Transverse colon (tissue), 4 donors: ENCODE measurements at regions not wholly inside any gene's neighbourhood (a gene's known extent, or its start where the extent isn't known, plus 50 kb on each side); places are given as distances from the start of the nearest gene placed in this dataset.

Experiments used
- CTCF ChIP-seq, 5 experiments: fragments of 200-600 bp in 3 of 5; fragments of 450-650 bp in 2 of 5; sonication (generic) in 3 of 5; IDR thresholded peaks; 1 replicate in 2 of 5; 2 replicates in 3 of 5; pipeline ENCODE4 v1.5.1; 2016 to 2017; ENCODE audit warnings: antibody characterized with exemption in 5 of 5, inconsistent platforms in 3 of 5, mild to moderate bottlenecking in 2 of 5, moderate library complexity in 1 of 5
- EP300 ChIP-seq: sonication (generic); formaldehyde crosslinking; IDR thresholded peaks from one replicate; pipeline ENCODE4 v1.6.1; 2017; ENCODE audit warnings: antibody characterized with exemption, low read depth
- POLR2AphosphoS5 ChIP-seq, 3 donors: sonication (generic); formaldehyde crosslinking; IDR thresholded peaks; one replicate each; pipeline ENCODE4 v1.6.1; 2016; ENCODE audit warnings: antibody characterized with exemption in 3 of 3

- TF ChIP-seq CTCF (IDR thresholded peaks at IDR 0.05) (no peak), POLR2AphosphoS5 (IDR thresholded peaks at IDR 0.05) (no peak), EP300 (no peak)
These were observed 153.3 kb downstream of the IBTK start for GRCh38 chr6:82094166-82094806.
